KMS-11 (cell line): ENCODE measurements at regions not wholly inside any gene's neighbourhood (a gene's known extent, or its start where the extent isn't known, plus 50 kb on each side); places are given as distances from the start of the nearest gene placed in this dataset.

ENCODE experiments used
- H2AFZ ChIP-seq: fragments of 200-600 bp; sonication (generic); 2 replicates; pipeline ENCODE4 v1.6.1; 2016; ENCODE audit warnings: antibody characterized with exemption, mixed run types, low read depth
- H3K27ac ChIP-seq: fragments of 200-600 bp; sonication (generic); 2 replicates; pipeline ENCODE4 v1.6.1; 2016; ENCODE audit warnings: mild to moderate bottlenecking, mixed run types
- H3K27me3 ChIP-seq: fragments of 200-600 bp; sonication (generic); 2 replicates; pipeline ENCODE4 v1.6.1; 2017; ENCODE audit warnings: mild to moderate bottlenecking, low read depth, mixed run types, moderate library complexity; ENCODE audit not compliant: insufficient read depth
- H3K36me3 ChIP-seq: fragments of 200-600 bp; sonication (generic); 2 replicates; pipeline ENCODE4 v1.6.1; 2017; ENCODE audit warnings: mild to moderate bottlenecking, mixed run types; ENCODE audit not compliant: insufficient read depth
- H3K4me1 ChIP-seq: fragments of 200-600 bp; sonication (generic); 2 replicates; pipeline ENCODE4 v1.6.1; 2016; ENCODE audit warnings: mild to moderate bottlenecking, low read depth, mixed run types; ENCODE audit not compliant: poor library complexity, severe bottlenecking
- H3K4me2 ChIP-seq: fragments of 200-600 bp; sonication (generic); 2 replicates; pipeline ENCODE4 v1.7.0; 2016; ENCODE audit warnings: mild to moderate bottlenecking, mixed run types
- H3K4me3 ChIP-seq: fragments of 200-600 bp; sonication (generic); IDR thresholded peaks from 2 replicates; pipeline ENCODE4 v1.6.1; 2017; ENCODE audit warnings: low read depth, low read length, mixed read lengths; ENCODE audit not compliant: insufficient read depth
- H3K79me2 ChIP-seq: fragments of 200-600 bp; sonication (generic); 2 replicates; pipeline ENCODE4 v1.6.1; 2016; ENCODE audit warnings: low read depth, mixed run types; ENCODE audit not compliant: insufficient read depth
- H3K9ac ChIP-seq: fragments of 200-600 bp; sonication (generic); 2 replicates; pipeline ENCODE4 v1.6.1; 2016; ENCODE audit warnings: mild to moderate bottlenecking, mixed run types
- H4K20me1 ChIP-seq: fragments of 200-600 bp; sonication (generic); 2 replicates; pipeline ENCODE4 v1.6.1; 2016; ENCODE audit warnings: mild to moderate bottlenecking, mixed run types; ENCODE audit not compliant: insufficient read depth
- CTCF ChIP-seq: fragments of 200-600 bp; sonication (generic); conservative IDR thresholded peaks from 2 replicates; pipeline ENCODE4 v1.6.1; 2017; ENCODE audit warnings: low read depth, mild to moderate bottlenecking, antibody characterized with exemption, low read length, moderate library complexity, mixed read lengths

- Histone ChIP-seq H3K4me3 (no peak overlapping the region), H3K27ac (peak overlapping the region; percentile 44; the same call in 1 of the 2 replicates), H3K4me2 (peak overlapping the region; percentile 56; the same call in 1 of the 2 replicates), H4K20me1 (no peaks in the 10 kb centered on the region), H3K4me1 (peaks cover 59% of the 10 kb centered on the region), H3K27me3 (no peaks in the 10 kb centered on the region), H3K36me3 (no peaks in the 10 kb centered on the region), H3K9ac (no peak overlapping the region), H2AFZ (no peak overlapping the region), H3K79me2 (no peaks in the 10 kb centered on the region)
- TF ChIP-seq CTCF, result no peak
Observed at GRCh38 chr12:67784831-67785230, 136.3 kb downstream of the DYRK2 start.

GRCh38 chr12:67786086-67786485 is 137.5 kb downstream of the DYRK2 start:
- Histone ChIP-seq H3K4me1 (peaks cover 59% of the 10 kb centered on the region), H3K9ac (no peak overlapping the region)

GRCh38 chr12:67788118-67788517 is 139.6 kb downstream of the DYRK2 start:
- no peaks in the 10 kb centered on the region for H4K20me1 ChIP-seq
- H3K27me3 ChIP-seq, result no peaks in the 10 kb centered on the region
- no peak overlapping the region for H3K9ac ChIP-seq
- H3K27ac ChIP-seq, result no peak overlapping the region
- no peaks in the 10 kb centered on the region for H3K36me3 ChIP-seq
- no peak for TF ChIP-seq CTCF
- H2AFZ ChIP-seq, result no peak overlapping the region
- H3K4me3 ChIP-seq, result no peak overlapping the region
- H3K4me2 ChIP-seq, result no peak overlapping the region
- no peaks in the 10 kb centered on the region for H3K79me2 ChIP-seq
- H3K4me1 ChIP-seq, result peaks cover 57% of the 10 kb centered on the region

More at GRCh38 chr12:67786086-67786485, 137.5 kb downstream of the DYRK2 start:
- Histone ChIP-seq H3K4me3 (no peak overlapping the region), H4K20me1 (no peaks in the 10 kb centered on the region), H3K79me2 (no peaks in the 10 kb centered on the region), H3K36me3 (no peaks in the 10 kb centered on the region), H3K27ac (peak overlapping the region; percentile 44), H2AFZ (peak overlapping the region; percentile 5; the same call in 1 of the 2 replicates), H3K4me2 (peak overlapping the region; percentile 56), H3K27me3 (no peaks in the 10 kb centered on the region)
- no peak for TF ChIP-seq CTCF

- no peak overlapping the region for H2AFZ ChIP-seq
- no peaks in the 10 kb centered on the region for H3K36me3 ChIP-seq
- no peak overlapping the region for H3K9ac ChIP-seq
- no peaks in the 10 kb centered on the region for H4K20me1 ChIP-seq
- TF ChIP-seq CTCF, result no peak
- peaks cover 45% of the 10 kb centered on the region for H3K4me1 ChIP-seq
- H3K27ac ChIP-seq, result no peak overlapping the region
- no peak overlapping the region for H3K4me2 ChIP-seq
- no peaks in the 10 kb centered on the region for H3K79me2 ChIP-seq
- no peaks in the 10 kb centered on the region for H3K27me3 ChIP-seq
- no peak overlapping the region for H3K4me3 ChIP-seq
Observed at GRCh38 chr12:67789266-67789665, 140.7 kb downstream of the DYRK2 start.
